Suprapubic skin (tissue), 4 donors: ENCODE measurements at regions not wholly inside any gene's neighbourhood (a gene's known extent, or its start where the extent isn't known, plus 50 kb on each side); places are given as distances from the start of the nearest gene placed in this dataset.

ENCODE experiments used
- DNase-seq, 2 donors: peaks; one replicate each; pipeline ENCODE4 v3.0.0-alpha.2; 2019; ENCODE audit warnings: low spot score in 2 of 2
- H3K27ac ChIP-seq: fragments of 200-600 bp; sonication (generic); one replicate; pipeline ENCODE4 v1.5.1; 2019
- H3K27me3 ChIP-seq: fragments of 200-600 bp; sonication (generic); one replicate; pipeline ENCODE4 v1.5.1; 2019
- H3K36me3 ChIP-seq: fragments of 200-600 bp; sonication (generic); one replicate; pipeline ENCODE4 v1.5.1; 2019
- H3K4me1 ChIP-seq: fragments of 200-600 bp; sonication (generic); one replicate; pipeline ENCODE4 v1.5.1; 2019
- H3K4me3 ChIP-seq: fragments of 200-600 bp; sonication (generic); one replicate; pipeline ENCODE4 v1.5.1; 2019; ENCODE audit warnings: mild to moderate bottlenecking
- H3K9me3 ChIP-seq: fragments of 200-600 bp; sonication (generic); one replicate; pipeline ENCODE4 v1.5.1; 2019
- CTCF ChIP-seq, 2 donors: fragments of 200-600 bp in 1 of 2; fragments of 450-650 bp in 1 of 2; sonication (generic) in 1 of 2; IDR thresholded peaks; one replicate each; pipeline ENCODE4 v1.5.1; 2016 to 2019; ENCODE audit warnings: antibody characterized with exemption in 2 of 2, mild to moderate bottlenecking in 1 of 2, moderate library complexity in 1 of 2
- EP300 ChIP-seq: sonication (generic); formaldehyde crosslinking; IDR thresholded peaks from one replicate; pipeline ENCODE4 v1.6.1; 2017; ENCODE audit warnings: antibody characterized with exemption
- POLR2A ChIP-seq, 2 donors: fragments of 450-650 bp; IDR thresholded peaks; one replicate each; pipeline ENCODE4 v1.6.1; 2017; ENCODE audit warnings: antibody characterized with exemption in 2 of 2, mild to moderate bottlenecking in 2 of 2, moderate library complexity in 2 of 2
- POLR2AphosphoS5 ChIP-seq, 3 donors: sonication (generic); formaldehyde crosslinking; IDR thresholded peaks; one replicate each; pipeline ENCODE4 v1.6.1; 2017; ENCODE audit warnings: antibody characterized with exemption in 3 of 3
- WGBS: methylation state at CpG from one replicate; pipeline ENCODE4 v1.1.5; 2018; 5-methylcytosine and 5-hydroxymethylcytosine counted together

DNA sequence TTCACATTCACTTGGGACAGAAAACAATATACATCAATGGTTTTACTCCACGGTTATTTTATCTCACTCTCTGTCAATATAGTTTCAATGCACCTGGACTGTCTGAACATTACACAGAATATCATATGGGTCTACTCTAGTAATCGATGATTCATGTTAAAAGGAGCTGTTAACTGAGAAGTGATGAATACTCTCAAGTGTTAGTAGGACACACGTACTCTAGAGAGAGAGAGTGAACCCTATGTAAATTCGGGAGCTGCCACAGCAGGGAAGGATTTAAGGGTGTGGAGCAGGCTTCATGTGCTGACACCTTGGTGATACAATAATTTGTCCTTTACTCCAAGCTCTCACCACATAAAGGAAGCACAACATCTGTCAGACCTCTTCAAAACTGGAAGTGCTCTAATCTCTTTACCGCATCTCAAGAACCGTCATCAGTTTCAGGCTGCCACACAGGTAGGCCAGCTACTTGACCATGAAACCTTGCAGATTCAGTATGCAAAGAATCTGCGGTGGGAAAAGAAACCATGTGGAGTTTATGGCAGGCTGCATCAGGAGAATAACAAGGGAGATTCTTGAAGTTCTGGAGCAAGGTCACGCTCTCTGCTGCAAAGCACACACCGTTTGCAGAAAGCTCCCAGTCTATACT is 199.2 kb upstream of the TMC3 start:
- H3K4me1 ChIP-seq: no peaks in the 10 kb centered on the region
- WGBS: 87% methylated on average over 9 of the region's 9 CpGs
- no peaks in the 10 kb centered on the region for H3K36me3 ChIP-seq
- TF ChIP-seq POLR2A (IDR thresholded peaks at IDR 0.05) (no peak), POLR2AphosphoS5 (IDR thresholded peaks at IDR 0.05) (no peak), CTCF (IDR thresholded peaks at IDR 0.05) (no peak), EP300 (no peak)
- H3K27me3 ChIP-seq: no peaks in the 10 kb centered on the region
- no peaks in the 10 kb centered on the region for H3K9me3 ChIP-seq
- no peak overlapping the region for H3K4me3 ChIP-seq
- no peak for DNase-seq
- H3K27ac ChIP-seq: no peak overlapping the region

GRCh38 chr15:81572190-81572589 is 198.2 kb upstream of the TMC3 start:
- H3K4me1 ChIP-seq: no peaks in the 10 kb centered on the region
- H3K27me3 ChIP-seq: no peaks in the 10 kb centered on the region
- no peak for DNase-seq
- H3K27ac ChIP-seq: no peak overlapping the region
- no peaks in the 10 kb centered on the region for H3K36me3 ChIP-seq
- TF ChIP-seq POLR2A (IDR thresholded peaks at IDR 0.05): no peak
- no peak for TF ChIP-seq POLR2AphosphoS5 (IDR thresholded peaks at IDR 0.05)
- TF ChIP-seq CTCF (IDR thresholded peaks at IDR 0.05): no peak
- no peak for TF ChIP-seq EP300
- no peaks in the 10 kb centered on the region for H3K9me3 ChIP-seq
- H3K4me3 ChIP-seq: no peak overlapping the region

- Histone ChIP-seq H3K27me3 (no peaks in the 10 kb centered on the region), H3K36me3 (no peaks in the 10 kb centered on the region), H3K9me3 (no peaks in the 10 kb centered on the region), H3K4me1 (no peaks in the 10 kb centered on the region), H3K4me3 (no peak overlapping the region), H3K27ac (no peak overlapping the region)
- TF ChIP-seq EP300 (no peak), POLR2AphosphoS5 (IDR thresholded peaks at IDR 0.05) (no peak), POLR2A (IDR thresholded peaks at IDR 0.05) (no peak), CTCF (IDR thresholded peaks at IDR 0.05) (no peak)
- 61% methylated on average over 4 of the region's 4 CpGs for WGBS
- no peak for DNase-seq
Observed at GRCh38 chr15:81569286-81570080, 195.5 kb upstream of the TMC3 start.

DNA sequence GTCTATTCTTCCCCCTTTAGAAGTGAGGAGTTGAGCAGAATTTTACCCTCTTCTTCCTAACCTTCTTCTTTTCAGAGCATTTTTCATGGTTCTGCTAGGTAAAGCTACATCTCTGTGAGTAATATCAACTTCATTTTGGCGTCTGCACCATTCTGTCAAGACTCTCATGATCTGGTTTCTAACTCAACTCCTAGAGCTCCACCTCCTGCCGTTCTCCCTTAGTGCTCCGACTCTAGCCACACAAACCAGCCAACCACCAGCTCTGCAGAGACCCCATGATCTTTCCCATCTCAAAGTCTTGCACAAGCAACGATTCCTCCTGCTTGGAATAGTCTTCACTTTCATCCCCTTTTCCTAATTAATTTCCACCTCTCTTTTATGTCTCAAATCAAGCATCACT is 193.9 kb upstream of the TMC3 start:
- Histone ChIP-seq H3K27ac (no peak overlapping the region), H3K9me3 (no peaks in the 10 kb centered on the region), H3K27me3 (no peaks in the 10 kb centered on the region), H3K36me3 (no peaks in the 10 kb centered on the region), H3K4me1 (no peaks in the 10 kb centered on the region), H3K4me3 (no peak overlapping the region)
- WGBS: 83% methylated on average over 4 of the region's 4 CpGs
- TF ChIP-seq POLR2AphosphoS5 (IDR thresholded peaks at IDR 0.05): no peak
- TF ChIP-seq POLR2A (IDR thresholded peaks at IDR 0.05): no peak
- no peak for TF ChIP-seq EP300
- no peak for TF ChIP-seq CTCF (IDR thresholded peaks at IDR 0.05)
- no peak for DNase-seq

DNA sequence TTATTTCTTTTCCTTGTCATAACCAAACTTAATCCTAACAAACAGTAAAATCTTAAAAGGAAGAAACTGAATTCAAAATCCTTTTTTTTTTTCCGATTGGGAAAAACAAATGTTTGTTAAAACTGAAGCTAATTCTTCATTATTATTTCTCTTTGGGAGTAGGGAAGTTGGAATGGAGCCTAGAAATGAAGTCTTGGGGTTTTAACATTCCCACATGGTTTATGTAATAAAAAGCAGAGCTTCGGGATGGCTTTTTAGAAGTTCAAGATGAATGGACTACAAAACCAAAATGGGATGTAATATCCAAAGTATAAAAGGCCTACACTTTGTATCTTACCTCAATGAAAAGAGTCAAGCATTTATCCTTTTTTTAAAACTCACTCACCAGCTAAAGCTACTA is 189.0 kb upstream of the TMC3 start:
- no peak for TF ChIP-seq CTCF (IDR thresholded peaks at IDR 0.05)
- TF ChIP-seq POLR2AphosphoS5 (IDR thresholded peaks at IDR 0.05): no peak
- TF ChIP-seq EP300: no peak
- TF ChIP-seq POLR2A (IDR thresholded peaks at IDR 0.05): no peak
- H3K27ac ChIP-seq: no peak overlapping the region

More for the DNA sequence above, 189.0 kb upstream of the TMC3 start:
- H3K36me3 ChIP-seq: no peaks in the 10 kb centered on the region
- H3K27me3 ChIP-seq: no peaks in the 10 kb centered on the region
- WGBS: 44% methylated on average over 2 of the region's 2 CpGs
- no peaks in the 10 kb centered on the region for H3K4me1 ChIP-seq
- H3K4me3 ChIP-seq: no peak overlapping the region
- no peaks in the 10 kb centered on the region for H3K9me3 ChIP-seq
- no peak for DNase-seq
